Nephron progenitor cell (in vitro differentiated cells): ENCODE measurements at regions not wholly inside any gene's neighbourhood (a gene's known extent, or its start where the extent isn't known, plus 50 kb on each side); places are given as distances from the start of the nearest gene placed in this dataset.

Source experiments
- DNase-seq: peaks from one replicate; pipeline ENCODE4 v3.0.0; 2021
- H3K27ac Mint-ChIP-seq: 2 replicates; pipeline ENCODE4 v1.8.0; 2021; ENCODE audit warnings: mild to moderate bottlenecking, moderate library complexity, mixed read lengths
- H3K27me3 Mint-ChIP-seq: 2 replicates; pipeline ENCODE4 v1.8.0; 2021; ENCODE audit warnings: mild to moderate bottlenecking, low read depth, mixed read lengths; ENCODE audit not compliant: poor library complexity
- H3K36me3 Mint-ChIP-seq: 2 replicates; pipeline ENCODE4 v1.8.0; 2021; ENCODE audit warnings: low read depth, mixed read lengths
- H3K4me1 Mint-ChIP-seq: 2 replicates; pipeline ENCODE4 v1.8.0; 2021; ENCODE audit warnings: mixed read lengths
- H3K4me3 Mint-ChIP-seq: 2 replicates; pipeline ENCODE4 v1.8.0; 2021; ENCODE audit warnings: mild to moderate bottlenecking, moderate library complexity, mixed read lengths
- H3K9me3 Mint-ChIP-seq: 2 replicates; pipeline ENCODE4 v1.8.0; 2021; ENCODE audit warnings: mild to moderate bottlenecking, moderate library complexity, mixed read lengths
- TF ChIP-seq, protein P1 (sequence below): fragments of 200-600 bp; sonication (generic); IDR thresholded peaks from 2 replicates; pipeline ENCODE4 v1.5.0; 2021; ENCODE audit warnings: antibody characterized with exemption

DNA sequence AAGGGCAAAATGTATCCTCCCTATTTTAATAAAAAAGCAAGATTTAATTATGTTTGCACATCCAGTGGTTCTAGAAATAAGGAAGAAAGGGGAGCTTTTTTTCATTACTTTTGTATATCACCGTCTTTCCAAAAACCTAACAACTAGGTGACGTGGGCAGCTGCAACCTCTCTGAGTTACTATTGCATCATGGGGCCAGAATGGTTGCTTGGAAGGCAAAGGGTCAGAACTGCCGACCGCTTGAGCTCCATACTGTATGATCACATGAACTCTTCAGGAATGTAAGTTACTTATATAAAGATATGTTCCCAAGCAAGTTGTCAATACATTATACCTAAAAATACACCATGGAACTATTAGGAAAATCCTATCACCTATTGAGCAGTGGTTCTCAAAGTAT, 85.6 kb upstream of the HIVEP3 start:
- Mint-ChIP-seq H3K27ac (no peak overlapping the region), H3K4me3 (no peak overlapping the region), H3K27me3 (peaks cover 40% of the 10 kb centered on the region), H3K36me3 (no peaks in the 10 kb centered on the region), H3K9me3 (no peaks in the 10 kb centered on the region), H3K4me1 (peaks cover 8% of the 10 kb centered on the region)
- DNase-seq, result no peak
- TF ChIP-seq, protein P1, sequence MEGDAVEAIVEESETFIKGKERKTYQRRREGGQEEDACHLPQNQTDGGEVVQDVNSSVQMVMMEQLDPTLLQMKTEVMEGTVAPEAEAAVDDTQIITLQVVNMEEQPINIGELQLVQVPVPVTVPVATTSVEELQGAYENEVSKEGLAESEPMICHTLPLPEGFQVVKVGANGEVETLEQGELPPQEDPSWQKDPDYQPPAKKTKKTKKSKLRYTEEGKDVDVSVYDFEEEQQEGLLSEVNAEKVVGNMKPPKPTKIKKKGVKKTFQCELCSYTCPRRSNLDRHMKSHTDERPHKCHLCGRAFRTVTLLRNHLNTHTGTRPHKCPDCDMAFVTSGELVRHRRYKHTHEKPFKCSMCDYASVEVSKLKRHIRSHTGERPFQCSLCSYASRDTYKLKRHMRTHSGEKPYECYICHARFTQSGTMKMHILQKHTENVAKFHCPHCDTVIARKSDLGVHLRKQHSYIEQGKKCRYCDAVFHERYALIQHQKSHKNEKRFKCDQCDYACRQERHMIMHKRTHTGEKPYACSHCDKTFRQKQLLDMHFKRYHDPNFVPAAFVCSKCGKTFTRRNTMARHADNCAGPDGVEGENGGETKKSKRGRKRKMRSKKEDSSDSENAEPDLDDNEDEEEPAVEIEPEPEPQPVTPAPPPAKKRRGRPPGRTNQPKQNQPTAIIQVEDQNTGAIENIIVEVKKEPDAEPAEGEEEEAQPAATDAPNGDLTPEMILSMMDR, result no peak

GRCh38 chr1:42003433-42003832, 84.7 kb upstream of the HIVEP3 start:
- DNase-seq, result no peak
- H3K27ac Mint-ChIP-seq, result no peak overlapping the region
- H3K4me1 Mint-ChIP-seq, result peaks cover 8% of the 10 kb centered on the region
- H3K9me3 Mint-ChIP-seq, result no peaks in the 10 kb centered on the region
- peaks cover 31% of the 10 kb centered on the region for H3K27me3 Mint-ChIP-seq
- H3K36me3 Mint-ChIP-seq, result no peaks in the 10 kb centered on the region
- TF ChIP-seq, protein P1, result no peak
- no peak overlapping the region for H3K4me3 Mint-ChIP-seq

DNA sequence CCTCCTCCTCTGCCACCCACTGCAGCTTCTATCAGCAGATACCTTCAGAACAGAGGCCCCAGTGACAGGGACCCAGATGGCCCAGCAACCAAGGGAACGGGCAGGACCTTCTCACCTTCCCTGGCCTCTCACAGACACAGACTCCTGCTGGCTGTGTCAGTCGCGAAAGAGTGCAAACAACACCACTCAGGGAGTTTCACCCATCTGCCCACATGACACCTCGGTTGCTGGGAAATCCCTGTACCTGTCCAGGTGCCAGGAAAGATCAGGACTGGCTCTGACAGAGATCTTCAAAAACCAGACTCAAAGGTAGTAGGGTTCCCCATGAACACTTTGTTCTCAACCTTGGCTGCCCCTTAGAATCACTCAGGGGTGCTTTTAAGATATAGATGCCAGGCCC, 83.5 kb upstream of the HIVEP3 start:
- Mint-ChIP-seq H3K27ac (no peak overlapping the region), H3K4me3 (no peak overlapping the region), H3K9me3 (no peaks in the 10 kb centered on the region), H3K4me1 (peaks cover 8% of the 10 kb centered on the region), H3K36me3 (no peaks in the 10 kb centered on the region), H3K27me3 (peaks cover 19% of the 10 kb centered on the region)
- TF ChIP-seq, protein P1, result no peak
- DNase-seq, result no peak

DNA sequence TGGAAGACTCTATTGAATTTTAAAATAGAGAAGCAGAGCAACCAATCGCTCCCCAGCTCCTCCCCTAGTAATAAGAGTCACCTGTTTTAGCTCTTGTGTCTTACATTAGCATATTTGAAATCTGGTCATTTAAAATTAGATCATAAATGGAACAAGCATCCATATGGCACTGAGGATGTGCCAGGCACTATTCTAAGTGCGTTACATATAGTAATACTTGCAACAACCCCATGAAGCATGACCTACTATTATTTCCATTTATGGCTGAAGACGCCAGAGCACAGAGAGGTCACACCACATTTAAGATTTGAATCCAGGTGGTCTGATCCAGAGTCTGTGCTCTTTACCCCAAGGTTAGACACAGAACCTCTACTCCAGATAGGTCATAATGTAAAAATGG, 82.0 kb upstream of the HIVEP3 start:
- DNase-seq, result no peak
- Mint-ChIP-seq H3K36me3 (no peaks in the 10 kb centered on the region), H3K27me3 (peaks cover 13% of the 10 kb centered on the region), H3K4me3 (no peak overlapping the region), H3K9me3 (no peaks in the 10 kb centered on the region), H3K4me1 (peaks cover 8% of the 10 kb centered on the region), H3K27ac (no peak overlapping the region)
- TF ChIP-seq, protein P1, result no peak

- no peak overlapping the region for H3K4me3 Mint-ChIP-seq
- TF ChIP-seq, protein P1, result no peak
- DNase-seq, result no peak
- H3K9me3 Mint-ChIP-seq, result no peaks in the 10 kb centered on the region
- no peak overlapping the region for H3K27ac Mint-ChIP-seq
- H3K27me3 Mint-ChIP-seq, result peaks cover 9% of the 10 kb centered on the region
- H3K4me1 Mint-ChIP-seq, result peaks cover 8% of the 10 kb centered on the region
- H3K36me3 Mint-ChIP-seq, result no peaks in the 10 kb centered on the region
These were observed 81.2 kb upstream of the HIVEP3 start for GRCh38 chr1:41999884-42000283.

DNA sequence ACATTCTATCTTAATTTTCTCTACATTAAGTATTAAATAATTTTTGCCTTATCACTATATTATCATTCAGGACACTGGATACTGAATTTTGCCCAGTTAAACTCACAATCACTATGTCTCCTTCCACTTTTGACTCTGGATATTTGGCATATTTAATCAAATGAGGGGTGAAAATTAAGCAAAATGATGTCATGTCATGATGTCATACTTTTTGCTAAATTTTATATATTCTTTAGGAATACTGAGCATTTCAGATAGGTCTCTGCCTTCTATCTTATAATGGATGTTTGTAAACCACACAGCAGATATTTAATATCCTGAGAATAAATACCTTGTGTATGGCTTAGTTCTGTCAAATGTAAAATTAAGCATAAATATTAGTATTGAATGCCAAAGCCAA, 79.5 kb upstream of the HIVEP3 start:
- H3K9me3 Mint-ChIP-seq, result peaks cover 6% of the 10 kb centered on the region
- TF ChIP-seq, protein P1, result no peak
- no peak for DNase-seq
- no peak overlapping the region for H3K27ac Mint-ChIP-seq
- peaks cover under 1% of the 10 kb centered on the region for H3K4me1 Mint-ChIP-seq
- peaks cover 6% of the 10 kb centered on the region for H3K27me3 Mint-ChIP-seq
- H3K36me3 Mint-ChIP-seq, result no peaks in the 10 kb centered on the region
- H3K4me3 Mint-ChIP-seq, result no peak overlapping the region
